Calu3 (cell line): ENCODE measurements at regions not wholly inside any gene's neighbourhood (a gene's known extent, or its start where the extent isn't known, plus 50 kb on each side); places are given as distances from the start of the nearest gene placed in this dataset.

Experiments used
- BruUV-seq: library from RNA; stranded (reverse); fragments of 400-500 nt; replicated peaks from 2 replicates; lab custom pipeline; 2021; lab: Mats Ljungman, UMichigan
- CTCF ChIA-PET: fragments of 300-600 bp; sonication (Branson Sonifier 250); formaldehyde crosslinking; loops from one replicate; lab custom pipeline; 2022; ENCODE audit warnings: antibody characterized with exemption; lab: Charles Lee
- DNase-seq: peaks from one replicate; pipeline ENCODE4 v3.0.0; 2022
- H3K27ac Mint-ChIP-seq: one replicate; pipeline ENCODE4 v1.8.0; 2022; ENCODE audit warnings: mixed read lengths; ENCODE audit not compliant: unreplicated experiment
- H3K27me3 Mint-ChIP-seq: one replicate; pipeline ENCODE4 v1.8.0; 2022; ENCODE audit warnings: mixed read lengths; ENCODE audit not compliant: unreplicated experiment
- H3K36me3 Mint-ChIP-seq: one replicate; pipeline ENCODE4 v1.8.0; 2022; ENCODE audit warnings: mild to moderate bottlenecking, moderate library complexity, mixed read lengths; ENCODE audit not compliant: insufficient read depth, unreplicated experiment
- H3K4me1 Mint-ChIP-seq: one replicate; pipeline ENCODE4 v1.8.0; 2022; ENCODE audit warnings: mild to moderate bottlenecking, low read depth, mixed read lengths; ENCODE audit not compliant: unreplicated experiment
- H3K4me3 Mint-ChIP-seq: one replicate; pipeline ENCODE4 v1.8.0; 2022; ENCODE audit warnings: mild to moderate bottlenecking, low read depth, moderate library complexity, mixed read lengths; ENCODE audit not compliant: unreplicated experiment
- H3K9me3 Mint-ChIP-seq: one replicate; pipeline ENCODE4 v1.8.0; 2022; ENCODE audit warnings: low read depth, mixed read lengths; ENCODE audit not compliant: unreplicated experiment
- intact Hi-C: fragments of 100-400 bp; cut with micrococcal nuclease; formaldehyde crosslinking; loops from one replicate; pipeline ENCODE4 v1.10.0; 2022; ENCODE audit not compliant: unreplicated experiment
- TF ChIP-seq, protein P1 (sequence below): fragments of 200-600 bp; IDR thresholded peaks from one replicate; pipeline ENCODE4 v1.8.0; 2022; ENCODE audit warnings: antibody characterized with exemption; ENCODE audit not compliant: unreplicated experiment

GRCh38 chr13:75170311-75170710 is 311.7 kb downstream of the TBC1D4 start:
- Mint-ChIP-seq H3K9me3 (no peaks in the 10 kb centered on the region), H3K4me1 (no peaks in the 10 kb centered on the region), H3K4me3 (no peak overlapping the region), H3K27me3 (no peaks in the 10 kb centered on the region), H3K36me3 (no peaks in the 10 kb centered on the region), H3K27ac (no peak overlapping the region)
- DNase-seq = no peak
- intact Hi-C loops = no loop called here
- CTCF ChIA-PET = no interaction called here
- TF ChIP-seq, protein P1, sequence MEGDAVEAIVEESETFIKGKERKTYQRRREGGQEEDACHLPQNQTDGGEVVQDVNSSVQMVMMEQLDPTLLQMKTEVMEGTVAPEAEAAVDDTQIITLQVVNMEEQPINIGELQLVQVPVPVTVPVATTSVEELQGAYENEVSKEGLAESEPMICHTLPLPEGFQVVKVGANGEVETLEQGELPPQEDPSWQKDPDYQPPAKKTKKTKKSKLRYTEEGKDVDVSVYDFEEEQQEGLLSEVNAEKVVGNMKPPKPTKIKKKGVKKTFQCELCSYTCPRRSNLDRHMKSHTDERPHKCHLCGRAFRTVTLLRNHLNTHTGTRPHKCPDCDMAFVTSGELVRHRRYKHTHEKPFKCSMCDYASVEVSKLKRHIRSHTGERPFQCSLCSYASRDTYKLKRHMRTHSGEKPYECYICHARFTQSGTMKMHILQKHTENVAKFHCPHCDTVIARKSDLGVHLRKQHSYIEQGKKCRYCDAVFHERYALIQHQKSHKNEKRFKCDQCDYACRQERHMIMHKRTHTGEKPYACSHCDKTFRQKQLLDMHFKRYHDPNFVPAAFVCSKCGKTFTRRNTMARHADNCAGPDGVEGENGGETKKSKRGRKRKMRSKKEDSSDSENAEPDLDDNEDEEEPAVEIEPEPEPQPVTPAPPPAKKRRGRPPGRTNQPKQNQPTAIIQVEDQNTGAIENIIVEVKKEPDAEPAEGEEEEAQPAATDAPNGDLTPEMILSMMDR = no peak
- BruUV-seq = no TSS peak

DNA sequence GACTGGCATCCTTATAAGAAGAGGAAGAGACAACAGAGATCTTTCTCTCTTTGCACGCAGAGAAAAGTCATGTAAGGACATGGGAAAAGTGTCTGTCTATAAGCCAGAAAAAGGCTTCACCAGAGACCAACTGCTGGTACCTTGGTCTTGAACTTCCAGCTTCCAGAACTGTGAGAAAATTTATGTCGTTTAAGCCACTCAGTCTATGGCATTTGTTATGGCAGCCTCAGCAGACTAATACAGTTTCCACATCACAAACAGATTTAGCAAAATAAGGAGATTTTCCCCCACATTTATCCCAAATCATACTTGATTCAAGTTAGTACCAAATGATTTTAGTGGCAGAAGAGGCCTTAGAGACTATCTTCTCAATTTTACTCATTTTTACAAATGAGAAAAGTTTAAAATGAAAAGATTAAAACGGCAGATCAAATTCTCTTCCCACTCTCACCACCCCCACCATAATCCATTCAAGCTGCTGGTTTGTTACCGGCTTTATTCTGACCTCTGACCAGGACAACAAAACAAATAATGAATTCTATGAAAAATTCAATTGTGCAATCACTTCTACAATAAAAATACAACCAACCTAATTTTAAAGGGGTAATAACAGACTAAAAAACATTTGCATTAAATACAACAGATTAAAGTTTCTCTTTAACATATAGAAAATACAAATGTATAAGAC is 316.3 kb downstream of the TBC1D4 start:
- H3K36me3 Mint-ChIP-seq = no peaks in the 10 kb centered on the region
- no peaks in the 10 kb centered on the region for H3K27me3 Mint-ChIP-seq
- intact Hi-C loops = no loop called here
- BruUV-seq = no TSS peak
- no peak overlapping the region for H3K4me3 Mint-ChIP-seq
- no peak for DNase-seq
- CTCF ChIA-PET = no interaction called here
- TF ChIP-seq, protein P1 = no peak
- H3K9me3 Mint-ChIP-seq = no peaks in the 10 kb centered on the region
- H3K4me1 Mint-ChIP-seq = no peaks in the 10 kb centered on the region
- no peak overlapping the region for H3K27ac Mint-ChIP-seq

DNA sequence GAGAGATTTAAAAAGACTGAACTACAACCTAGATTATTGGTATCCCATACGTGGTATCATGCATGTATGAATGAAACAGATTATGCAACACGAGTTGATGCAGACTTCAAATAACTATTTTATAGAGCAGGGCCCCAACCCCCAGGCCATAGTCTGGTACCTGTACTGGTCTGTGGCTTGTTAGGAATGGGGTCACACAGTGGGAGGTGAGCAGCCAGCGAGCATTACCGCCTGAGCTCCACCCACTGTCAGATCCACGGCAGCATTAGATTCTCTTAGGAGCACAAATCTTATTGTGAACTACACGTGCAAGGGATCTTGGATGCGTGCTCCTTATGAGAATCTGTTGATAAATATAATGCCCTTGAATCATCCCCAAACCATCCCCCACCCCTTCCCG is 320.2 kb downstream of the TBC1D4 start:
- TF ChIP-seq, protein P1 = no peak
- Mint-ChIP-seq H3K4me3 (no peak overlapping the region), H3K27ac (no peak overlapping the region), H3K4me1 (no peaks in the 10 kb centered on the region), H3K9me3 (no peaks in the 10 kb centered on the region), H3K27me3 (no peaks in the 10 kb centered on the region), H3K36me3 (no peaks in the 10 kb centered on the region)
- CTCF ChIA-PET = no interaction called here
- no TSS peak for BruUV-seq
- DNase-seq = no peak
- intact Hi-C loops = no loop called here

DNA sequence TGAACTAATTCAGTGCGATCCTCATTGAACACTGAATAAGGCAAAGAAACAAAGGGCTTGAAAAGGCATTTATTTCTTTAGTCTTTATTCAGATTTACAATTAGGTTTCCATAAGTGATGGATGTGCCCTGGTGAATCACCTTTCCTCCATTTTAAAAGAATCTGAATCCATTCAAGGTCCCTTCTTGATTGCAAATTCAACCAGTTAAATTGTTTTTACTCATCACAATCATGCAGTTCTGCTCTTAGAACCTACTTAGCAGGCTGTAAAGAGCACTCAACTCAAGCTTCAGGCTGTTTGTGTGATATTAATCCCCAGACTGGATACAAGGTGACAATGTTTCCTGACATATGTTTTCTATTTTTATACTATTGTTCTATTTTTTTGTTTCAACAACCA is 321.0 kb downstream of the TBC1D4 start:
- no peaks in the 10 kb centered on the region for H3K36me3 Mint-ChIP-seq
- CTCF ChIA-PET = no interaction called here
- no peak overlapping the region for H3K27ac Mint-ChIP-seq
- TF ChIP-seq, protein P1 = no peak
- no peak overlapping the region for H3K4me3 Mint-ChIP-seq
- BruUV-seq = no TSS peak
- no peaks in the 10 kb centered on the region for H3K9me3 Mint-ChIP-seq
- H3K27me3 Mint-ChIP-seq = no peaks in the 10 kb centered on the region
- intact Hi-C loops = no loop called here
- DNase-seq = no peak
- H3K4me1 Mint-ChIP-seq = no peaks in the 10 kb centered on the region
